HL-60 (cell line): ENCODE measurements at regions not wholly inside any gene's neighbourhood (a gene's known extent, or its start where the extent isn't known, plus 50 kb on each side); places are given as distances from the start of the nearest gene placed in this dataset.

Experiments
- DNase-seq, 2 experiments: peaks; one replicate each; pipeline ENCODE4 v3.0.0-alpha.2; 2010 to 2020; ENCODE audit warnings: low read depth in 1 of 2, low spot score in 1 of 2
- H3K27ac ChIP-seq: fragments of 250-450 bp; sonication (Bioruptor Pico); replicated peaks from 2 replicates; pipeline ENCODE4 v1.5.1; 2020; ENCODE audit warnings: mild to moderate bottlenecking, moderate library complexity
- H3K27me3 ChIP-seq: fragments of 250-450 bp; sonication (Bioruptor Pico); 2 replicates; pipeline ENCODE4 v1.5.1; 2021; ENCODE audit warnings: mild to moderate bottlenecking, moderate library complexity; ENCODE audit not compliant: insufficient read depth, poor library complexity, severe bottlenecking
- H3K4me3 ChIP-seq: replicated peaks from 2 replicates; pipeline ENCODE4 v1.5.1; 2011; ENCODE audit warnings: mild to moderate bottlenecking, control low read depth, low read length; ENCODE audit not compliant: insufficient read depth
- CTCF ChIP-seq: IDR thresholded peaks from one replicate; pipeline ENCODE4 v1.5.1; 2011; ENCODE audit warnings: low read length, control low read depth, inconsistent platforms; ENCODE audit not compliant: insufficient read depth
- GABPA ChIP-seq: IDR thresholded peaks from 2 replicates; pipeline ENCODE4 v1.6.1; 2012; ENCODE audit warnings: low read depth
- POLR2AphosphoS5 ChIP-seq: IDR thresholded peaks from 2 replicates; pipeline ENCODE4 v1.6.1; 2012; ENCODE audit warnings: low read depth
- REST ChIP-seq: IDR thresholded peaks from 2 replicates; pipeline ENCODE4 v1.6.1; 2012; ENCODE audit warnings: low read depth; ENCODE audit not compliant: insufficient replicate concordance
- SPI1 ChIP-seq: IDR thresholded peaks from 2 replicates; pipeline ENCODE4 v1.6.1; 2012; ENCODE audit warnings: low read depth, mild to moderate bottlenecking, borderline replicate concordance

- H3K27ac ChIP-seq, result no peak overlapping the region
- H3K4me3 ChIP-seq, result no peak overlapping the region
- no peak for DNase-seq
- TF ChIP-seq POLR2AphosphoS5, result no peak
- TF ChIP-seq SPI1, result no peak
- TF ChIP-seq REST, result no peak
- no peaks in the 10 kb centered on the region for H3K27me3 ChIP-seq
Measured at GRCh38 chr10:44774676-44775401, 136.3 kb upstream of the TMEM72 start.

- DNase-seq, result no peak
- Histone ChIP-seq H3K4me3 (no peak overlapping the region), H3K27ac (no peak overlapping the region), H3K27me3 (no peaks in the 10 kb centered on the region)
- TF ChIP-seq POLR2AphosphoS5 (no peak), GABPA (no peak), SPI1 (no peak), REST (no peak), CTCF (no peak)
Measured at GRCh38 chr10:44775402-44775741, 135.8 kb upstream of the TMEM72 start.

- no peak overlapping the region for H3K4me3 ChIP-seq
- TF ChIP-seq POLR2AphosphoS5 (no peak), SPI1 (no peak), REST (no peak), GABPA (no peak), CTCF (no peak)
- no peak overlapping the region for H3K27ac ChIP-seq
- H3K27me3 ChIP-seq, result no peaks in the 10 kb centered on the region
- no peak for DNase-seq
Measured at GRCh38 chr10:44776181-44776580, 135.0 kb upstream of the TMEM72 start.
